Chondrocyte (in vitro differentiated cells): ENCODE measurements at regions not wholly inside any gene's neighbourhood (a gene's known extent, or its start where the extent isn't known, plus 50 kb on each side); places are given as distances from the start of the nearest gene placed in this dataset.

Experiments used
- DNase-seq: peaks from one replicate; pipeline ENCODE4 v3.0.0; 2021; ENCODE audit warnings: mixed read lengths, low spot score
- H3K27ac Mint-ChIP-seq: one replicate; pipeline ENCODE4 v1.8.0; 2021; ENCODE audit warnings: mild to moderate bottlenecking, moderate library complexity, mixed read lengths; ENCODE audit not compliant: unreplicated experiment
- H3K27me3 Mint-ChIP-seq: 2 replicates; pipeline ENCODE4 v1.8.0; 2021; ENCODE audit warnings: low read depth, mixed read lengths
- H3K36me3 Mint-ChIP-seq: 2 replicates; pipeline ENCODE4 v1.8.0; 2021; ENCODE audit warnings: low read depth, mixed read lengths
- H3K4me1 Mint-ChIP-seq: 2 replicates; pipeline ENCODE4 v1.8.0; 2021; ENCODE audit warnings: low read depth, mild to moderate bottlenecking, mixed read lengths
- H3K4me3 Mint-ChIP-seq: one replicate; pipeline ENCODE4 v1.8.0; 2021; ENCODE audit warnings: mild to moderate bottlenecking, moderate library complexity, mixed read lengths; ENCODE audit not compliant: unreplicated experiment
- H3K9me3 Mint-ChIP-seq: 2 replicates; pipeline ENCODE4 v1.8.0; 2021; ENCODE audit warnings: low read depth, mixed read lengths
- TF ChIP-seq, protein P1 (sequence below): fragments of 200-600 bp; sonication (generic); IDR thresholded peaks from 2 replicates; pipeline ENCODE4 v1.5.0; 2021; ENCODE audit warnings: antibody characterized with exemption, mild to moderate bottlenecking, moderate library complexity

DNA sequence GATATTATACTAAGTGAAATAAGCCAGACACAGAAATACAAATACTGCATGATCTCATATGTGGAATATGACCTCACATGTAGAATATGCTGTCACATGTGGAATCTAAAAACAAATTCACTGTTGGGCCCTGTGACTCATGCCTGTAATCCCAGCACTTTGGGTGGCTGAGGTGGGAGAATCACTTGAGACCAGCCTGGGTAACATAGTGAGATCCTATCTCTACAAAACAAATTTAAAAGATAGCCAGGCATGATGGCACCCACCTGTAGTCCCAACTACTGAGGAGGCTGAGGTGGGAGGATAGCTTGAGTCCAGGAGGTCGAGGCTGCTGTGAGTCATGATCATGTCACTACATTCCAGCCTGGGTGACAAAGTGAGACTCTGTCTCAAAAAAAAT, 160.3 kb downstream of the PTEN start:
- H3K27ac Mint-ChIP-seq = no peak overlapping the region
- no peaks in the 10 kb centered on the region for H3K36me3 Mint-ChIP-seq
- H3K4me1 Mint-ChIP-seq = peaks cover 13% of the 10 kb centered on the region
- TF ChIP-seq, protein P1, sequence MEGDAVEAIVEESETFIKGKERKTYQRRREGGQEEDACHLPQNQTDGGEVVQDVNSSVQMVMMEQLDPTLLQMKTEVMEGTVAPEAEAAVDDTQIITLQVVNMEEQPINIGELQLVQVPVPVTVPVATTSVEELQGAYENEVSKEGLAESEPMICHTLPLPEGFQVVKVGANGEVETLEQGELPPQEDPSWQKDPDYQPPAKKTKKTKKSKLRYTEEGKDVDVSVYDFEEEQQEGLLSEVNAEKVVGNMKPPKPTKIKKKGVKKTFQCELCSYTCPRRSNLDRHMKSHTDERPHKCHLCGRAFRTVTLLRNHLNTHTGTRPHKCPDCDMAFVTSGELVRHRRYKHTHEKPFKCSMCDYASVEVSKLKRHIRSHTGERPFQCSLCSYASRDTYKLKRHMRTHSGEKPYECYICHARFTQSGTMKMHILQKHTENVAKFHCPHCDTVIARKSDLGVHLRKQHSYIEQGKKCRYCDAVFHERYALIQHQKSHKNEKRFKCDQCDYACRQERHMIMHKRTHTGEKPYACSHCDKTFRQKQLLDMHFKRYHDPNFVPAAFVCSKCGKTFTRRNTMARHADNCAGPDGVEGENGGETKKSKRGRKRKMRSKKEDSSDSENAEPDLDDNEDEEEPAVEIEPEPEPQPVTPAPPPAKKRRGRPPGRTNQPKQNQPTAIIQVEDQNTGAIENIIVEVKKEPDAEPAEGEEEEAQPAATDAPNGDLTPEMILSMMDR = no peak
- DNase-seq = no peak
- H3K9me3 Mint-ChIP-seq = peaks cover 11% of the 10 kb centered on the region
- no peak overlapping the region for H3K4me3 Mint-ChIP-seq
- H3K27me3 Mint-ChIP-seq = no peaks in the 10 kb centered on the region

DNA sequence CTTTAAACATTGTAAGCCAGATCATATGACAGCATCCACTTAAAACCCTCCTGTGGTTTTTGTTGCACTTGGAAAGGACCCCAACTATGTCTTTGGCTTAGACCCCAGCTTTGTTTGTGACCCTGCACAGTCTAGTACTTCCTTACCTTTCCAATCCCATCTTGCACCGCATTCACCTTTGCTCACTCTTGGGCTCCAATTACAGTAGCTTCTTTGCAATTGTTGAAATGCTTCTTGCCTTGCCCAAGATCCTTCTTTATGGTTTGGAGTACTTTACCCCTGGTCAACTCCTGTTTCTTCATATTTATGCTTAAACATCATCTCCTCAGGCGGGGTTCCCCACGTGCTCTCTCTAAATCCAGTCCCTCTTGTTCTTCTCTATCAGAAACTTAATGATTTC, 162.6 kb downstream of the PTEN start:
- H3K27me3 Mint-ChIP-seq = no peaks in the 10 kb centered on the region
- H3K9me3 Mint-ChIP-seq = peaks cover 11% of the 10 kb centered on the region
- no peak overlapping the region for H3K4me3 Mint-ChIP-seq
- no peaks in the 10 kb centered on the region for H3K36me3 Mint-ChIP-seq
- no peak overlapping the region for H3K27ac Mint-ChIP-seq
- H3K4me1 Mint-ChIP-seq = peaks cover 13% of the 10 kb centered on the region
- DNase-seq = no peak
- TF ChIP-seq, protein P1 = no peak

DNA sequence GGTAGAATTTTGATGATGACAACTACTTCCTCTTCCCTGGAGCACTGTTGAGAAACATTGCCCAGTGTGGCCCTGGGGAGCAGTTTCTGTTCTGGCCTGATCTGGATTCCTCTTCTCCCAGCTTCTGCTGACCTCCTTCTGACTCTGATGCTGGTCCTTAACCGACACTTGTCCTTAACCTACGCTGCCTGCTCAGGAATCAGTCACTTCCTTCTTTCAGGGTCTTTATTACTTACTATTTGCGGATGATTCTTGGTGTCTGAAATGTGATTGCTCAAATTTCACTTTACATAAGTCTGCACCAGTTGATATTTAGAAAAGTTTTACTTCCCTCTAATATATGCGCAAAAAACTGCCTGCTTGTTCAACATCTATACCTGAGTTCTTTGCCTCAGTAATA, 164.1 kb downstream of the PTEN start:
- TF ChIP-seq, protein P1 = no peak
- Mint-ChIP-seq H3K36me3 (no peaks in the 10 kb centered on the region), H3K4me1 (peaks cover 17% of the 10 kb centered on the region), H3K27me3 (no peaks in the 10 kb centered on the region), H3K27ac (no peak overlapping the region), H3K9me3 (peaks cover 11% of the 10 kb centered on the region), H3K4me3 (no peak overlapping the region)
- no peak for DNase-seq

DNA sequence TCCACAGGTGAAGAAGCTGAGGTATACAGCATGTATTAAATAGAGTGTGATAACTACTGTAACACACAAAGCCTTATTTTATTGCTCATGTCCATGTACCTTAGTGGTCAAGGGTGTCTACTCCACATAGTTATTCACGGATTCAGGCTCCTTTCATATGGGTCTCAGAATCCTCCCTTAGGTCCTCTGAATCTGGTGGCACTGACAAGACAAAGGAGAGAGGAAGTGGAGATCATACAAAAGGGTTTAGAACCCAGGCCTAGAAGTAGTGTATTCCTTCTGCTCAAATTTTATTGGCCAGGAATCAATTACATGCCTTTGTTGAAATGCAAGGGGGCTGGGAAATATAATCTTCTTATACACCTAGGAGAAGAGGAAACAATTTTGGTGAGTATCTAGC, 164.6 kb downstream of the PTEN start:
- H3K27me3 Mint-ChIP-seq = no peaks in the 10 kb centered on the region
- peaks cover 10% of the 10 kb centered on the region for H3K9me3 Mint-ChIP-seq
- TF ChIP-seq, protein P1 = no peak
- H3K27ac Mint-ChIP-seq = no peak overlapping the region
- no peak overlapping the region for H3K4me3 Mint-ChIP-seq
- H3K4me1 Mint-ChIP-seq = peaks cover 17% of the 10 kb centered on the region
- no peak for DNase-seq
- H3K36me3 Mint-ChIP-seq = no peaks in the 10 kb centered on the region

DNA sequence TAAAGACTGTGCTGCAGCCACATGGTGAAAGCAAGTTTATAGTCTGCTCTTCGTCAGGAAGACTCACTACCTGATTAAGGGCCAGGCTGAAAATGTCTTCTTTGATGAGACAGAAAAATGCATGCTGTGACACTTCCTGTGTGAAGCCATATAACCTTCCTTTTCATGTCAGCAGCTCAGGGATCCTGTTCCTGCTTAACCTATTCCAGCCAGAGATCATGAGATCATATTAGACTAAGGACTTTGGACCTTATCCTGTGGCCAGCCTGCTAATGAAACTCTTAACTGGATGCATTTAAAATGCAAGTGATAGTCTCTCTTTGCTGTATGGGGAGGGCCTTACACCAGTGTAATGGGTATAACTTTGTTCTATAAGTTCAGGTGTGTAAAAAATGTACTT, 165.2 kb downstream of the PTEN start:
- Mint-ChIP-seq H3K4me3 (no peak overlapping the region), H3K36me3 (no peaks in the 10 kb centered on the region), H3K27ac (no peak overlapping the region), H3K9me3 (peaks cover 5% of the 10 kb centered on the region), H3K4me1 (peaks cover 17% of the 10 kb centered on the region), H3K27me3 (no peaks in the 10 kb centered on the region)
- no peak for DNase-seq
- TF ChIP-seq, protein P1 = no peak
